NCI-H2227 (cell line): ENCODE measurements at regions not wholly inside any gene's neighbourhood (a gene's known extent, or its start where the extent isn't known, plus 50 kb on each side); places are given as distances from the start of the nearest gene placed in this dataset.

Source experiments
- DNase-seq: peaks from one replicate; lab custom pipeline; 2025; ENCODE audit not compliant: unreplicated experiment; lab: John Stamatoyannopoulos, UW

DNA sequence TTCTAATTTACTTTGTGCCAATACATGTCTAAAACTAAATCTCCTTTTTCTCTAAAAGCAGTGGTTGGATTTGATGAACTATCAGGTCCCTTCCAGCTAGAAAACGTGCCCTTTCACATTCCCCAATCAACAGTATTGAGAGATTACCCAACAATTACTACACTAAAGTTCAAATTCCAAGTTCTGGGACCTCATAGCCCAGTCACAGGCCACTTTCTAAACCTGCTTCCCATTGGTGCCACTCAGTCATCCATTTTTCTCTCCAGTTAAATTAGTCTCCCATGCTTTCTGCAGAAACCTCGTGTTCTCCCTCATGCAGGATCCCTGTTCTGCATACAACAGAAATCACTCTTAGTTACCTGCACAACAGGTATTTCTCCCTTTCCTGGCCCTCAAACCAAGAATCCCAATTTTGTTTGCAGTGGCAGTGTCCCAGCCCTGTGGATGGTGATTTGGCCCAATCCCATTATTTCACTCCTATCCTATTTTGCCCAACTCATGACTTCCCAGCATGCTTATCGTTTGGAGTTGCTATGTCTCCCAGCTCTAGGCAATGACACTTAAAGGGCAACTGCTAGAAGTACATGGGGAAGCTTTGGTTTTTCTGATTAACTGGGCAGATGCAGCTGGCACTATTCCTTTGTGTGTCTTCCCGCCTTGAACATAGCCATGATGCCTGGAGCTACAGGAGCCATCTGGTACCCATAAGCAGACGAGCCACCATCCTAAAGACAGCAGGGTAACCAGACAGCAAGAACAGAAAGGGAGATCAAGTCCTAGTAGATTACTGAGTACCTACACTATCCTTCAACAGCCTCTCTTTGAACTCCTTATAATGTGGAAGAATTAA, 224.2 kb downstream of the MINAR1 start:
- no peak for DNase-seq

- no peak for DNase-seq
Observed at GRCh38 chr15:79657722-79658121, 225.6 kb downstream of the MINAR1 start.

- DNase-seq = no peak
Observed at GRCh38 chr15:79659691-79660090, 227.6 kb downstream of the MINAR1 start.

GRCh38 chr15:79661411-79661810, 229.3 kb downstream of the MINAR1 start:
- no peak for DNase-seq

- DNase-seq = no peak
Observed at GRCh38 chr15:79673416-79674123, 223.2 kb downstream of the MTHFS start.

DNA sequence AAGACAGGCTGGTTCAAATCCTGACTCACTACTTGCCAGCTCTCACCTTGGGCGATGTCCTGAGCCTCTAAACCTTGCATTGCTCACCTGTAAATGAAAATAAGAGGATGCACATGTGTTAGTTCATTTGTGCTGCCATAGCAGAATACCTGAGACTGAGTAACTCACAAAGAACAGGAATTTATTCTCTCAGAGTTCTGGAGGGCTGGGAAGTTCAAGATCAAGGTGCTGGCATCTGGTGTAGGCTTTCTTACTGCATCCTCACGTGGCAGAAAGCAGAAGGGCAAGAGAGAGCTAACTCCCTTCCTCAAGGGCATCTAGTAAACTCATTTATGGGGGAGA, 222.7 kb downstream of the MTHFS start:
- DNase-seq = no peak

DNA sequence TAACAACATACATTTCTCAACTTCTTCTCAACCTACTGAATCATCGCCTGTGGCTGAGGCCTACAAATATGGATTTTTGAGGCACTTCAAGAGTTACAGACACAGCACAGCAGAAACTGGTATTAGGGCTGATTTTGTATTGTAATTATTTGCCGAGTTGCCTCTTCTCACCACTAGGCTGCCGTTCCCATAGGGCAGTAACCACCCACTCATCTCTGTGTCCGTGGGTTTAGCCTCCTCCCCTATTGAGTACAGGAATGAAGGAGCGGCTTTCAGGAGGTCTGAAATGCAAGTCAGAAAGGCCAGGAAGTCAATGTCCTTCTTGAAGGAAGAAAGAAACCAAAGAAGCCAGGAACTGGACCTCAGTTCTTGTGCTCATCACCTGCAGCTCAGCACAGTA, 220.8 kb downstream of the MTHFS start:
- no peak for DNase-seq

- DNase-seq = no peak
Observed at GRCh38 chr15:79676621-79677020, 220.2 kb downstream of the MTHFS start.

GRCh38 chr15:79677241-79677640, 219.6 kb downstream of the MTHFS start:
- DNase-seq = no peak

DNA sequence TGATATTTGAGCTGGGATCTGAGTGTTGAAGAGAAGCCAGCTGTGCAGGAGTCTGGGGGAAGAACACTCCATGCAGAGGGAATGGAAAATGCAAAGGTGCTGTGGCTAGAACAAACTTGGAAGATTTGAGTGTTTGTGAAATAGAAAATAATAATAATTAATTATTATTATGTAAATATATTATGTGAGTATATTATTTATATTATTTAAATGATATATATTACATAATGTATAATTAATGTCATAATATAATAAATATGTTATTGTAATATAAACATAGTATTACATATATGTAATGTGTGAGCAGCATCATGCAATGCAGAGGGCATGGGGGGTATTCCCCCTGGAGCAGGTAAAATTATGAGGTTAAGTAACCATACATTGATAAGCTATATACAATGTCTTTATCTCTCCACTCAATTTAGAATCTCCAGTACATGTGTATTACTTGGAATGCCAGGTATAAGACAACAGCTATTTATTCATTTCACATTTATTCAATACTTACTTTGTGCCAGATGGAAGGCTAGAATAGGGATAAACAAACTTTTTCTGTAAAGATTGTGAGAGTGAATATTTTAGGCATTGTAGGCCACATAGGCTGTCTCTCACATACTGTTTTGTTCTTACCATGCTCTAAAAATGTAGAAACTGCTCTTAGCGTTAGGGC, 218.6 kb downstream of the MTHFS start:
- no peak for DNase-seq

DNA sequence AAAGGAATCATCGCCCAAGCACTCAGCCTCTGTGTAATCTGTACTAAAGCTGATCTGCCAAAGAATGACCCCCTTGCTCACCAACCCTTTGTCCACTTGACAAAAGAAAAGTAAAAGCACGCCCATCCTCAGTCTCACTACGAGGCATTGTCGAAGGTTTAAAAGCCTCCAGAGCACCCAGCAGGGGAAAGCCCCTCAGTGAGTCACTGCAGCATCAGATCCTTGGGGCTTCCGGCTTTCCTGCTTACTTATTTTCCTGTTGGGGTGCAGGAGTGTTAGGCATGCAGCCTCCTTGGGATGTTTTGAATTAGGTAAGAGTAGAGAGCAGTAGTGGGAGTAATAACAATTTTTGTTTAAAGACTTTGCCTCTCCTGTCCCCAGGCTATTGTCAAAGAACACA, 216.1 kb downstream of the MTHFS start:
- no peak for DNase-seq

- DNase-seq = no peak
Observed at GRCh38 chr15:79682285-79682684, 214.5 kb downstream of the MTHFS start.

DNA sequence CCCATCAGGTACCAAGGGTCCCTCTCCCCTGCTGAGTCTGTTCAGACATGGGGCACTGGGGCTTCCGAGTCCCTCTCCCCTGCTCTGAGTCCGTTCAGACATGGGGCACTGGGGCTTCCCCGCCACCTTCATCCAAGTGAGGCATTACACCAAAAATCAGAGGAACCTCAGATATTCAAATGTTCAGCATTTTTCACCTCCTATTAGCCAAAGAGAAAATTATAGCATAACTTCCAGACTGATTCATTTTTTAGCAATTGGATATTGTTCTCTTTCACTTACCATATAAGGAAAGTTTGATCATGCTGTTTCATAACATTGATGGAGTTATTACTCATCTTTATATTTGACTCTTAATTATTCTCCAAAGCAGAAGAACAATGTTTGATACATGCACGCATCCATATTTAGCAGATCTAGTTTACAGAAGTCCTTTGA, 213.9 kb downstream of the MTHFS start:
- no peak for DNase-seq

GRCh38 chr15:79689030-79689429, 207.8 kb downstream of the MTHFS start:
- no peak for DNase-seq

GRCh38 chr15:79700951-79701480, 195.8 kb downstream of the MTHFS start:
- DNase-seq = no peak

- DNase-seq = no peak
Observed at GRCh38 chr15:79702621-79703020, 194.2 kb downstream of the MTHFS start.

DNA sequence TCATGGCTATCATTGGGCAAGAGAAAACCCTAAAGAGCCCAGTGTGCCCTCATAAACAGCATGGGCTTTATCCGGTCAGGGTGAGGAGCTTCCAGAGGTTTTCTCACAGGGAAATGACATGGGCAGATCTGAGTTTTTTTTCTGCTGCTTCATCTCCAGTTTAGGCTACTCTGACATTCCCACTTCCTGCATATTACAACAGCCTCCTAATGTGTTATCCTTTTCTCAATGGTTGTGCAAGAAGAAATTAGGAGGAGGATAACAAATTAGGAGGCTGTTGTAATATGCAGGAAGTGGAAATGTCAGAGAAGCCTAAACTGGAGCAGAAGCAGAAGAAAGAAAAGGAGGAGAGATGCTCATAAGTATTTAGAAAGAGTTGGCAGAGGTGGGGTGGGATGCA, 175.6 kb downstream of the MTHFS start:
- no peak for DNase-seq

DNA sequence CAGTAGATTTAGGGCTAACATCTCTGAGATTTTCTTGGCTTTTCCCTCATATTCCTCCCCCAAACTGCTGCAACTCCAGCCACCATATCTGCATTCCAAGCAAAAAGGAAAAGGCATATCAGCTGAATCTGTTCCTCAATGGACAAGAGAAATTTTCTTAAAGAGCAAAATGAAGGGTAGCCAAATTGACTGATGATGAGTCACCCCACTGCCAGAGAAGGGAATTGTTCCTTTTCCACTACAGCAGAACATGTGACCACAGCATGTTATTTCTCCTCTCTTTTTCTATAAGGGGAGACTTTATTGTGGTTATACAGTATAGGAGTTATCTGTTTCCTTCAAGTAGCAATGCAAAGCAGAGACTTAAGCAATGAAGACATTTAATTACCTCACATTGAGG, 172.5 kb downstream of the MTHFS start:
- no peak for DNase-seq

GRCh38 chr15:79724804-79725203, 172.0 kb downstream of the MTHFS start:
- no peak for DNase-seq

DNA sequence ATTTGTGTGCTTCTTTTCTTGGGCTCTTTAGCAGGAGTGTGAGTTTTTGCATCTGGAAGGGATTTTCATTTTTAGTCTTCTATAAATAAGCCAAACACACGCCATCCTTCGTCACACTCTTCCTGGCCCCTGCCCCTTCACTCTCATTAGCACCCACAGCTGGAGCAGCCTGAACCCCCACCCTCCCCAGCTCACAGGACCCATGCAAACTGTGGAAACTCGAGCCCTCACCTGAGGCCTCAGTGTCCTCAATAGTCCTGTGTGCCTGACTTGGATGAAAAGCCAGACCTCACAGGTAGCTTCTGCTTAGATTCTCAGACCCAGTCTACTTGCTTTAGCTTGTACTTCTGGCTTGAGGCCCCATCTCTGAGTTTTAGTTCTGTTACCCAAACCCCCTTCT, 167.9 kb downstream of the MTHFS start:
- no peak for DNase-seq

- no peak for DNase-seq
Observed at GRCh38 chr15:79736435-79737000, 160.3 kb downstream of the MTHFS start.
